ENCODE measurements at regions not wholly inside any gene's neighbourhood (a gene's known extent, or its start where the extent isn't known, plus 50 kb on each side); places are given as distances from the start of the nearest gene placed in this dataset.

- H3K9me3 ChIP-seq, result peaks cover 3% of the 10 kb centered on the region; the same call in 1 of the 2 replicates
- no peak for DNase-seq
- H3K27me3 ChIP-seq (replicated peaks; ENCODE audit: control insufficient read depth, insufficient read depth, low read length), result no peaks in the 10 kb centered on the region
- Mint-ChIP-seq H3K9me3 (ENCODE audit: unreplicated experiment) (no peaks in the 10 kb centered on the region), H3K27me3 (ENCODE audit: insufficient read depth, unreplicated experiment) (peaks cover 7% of the 10 kb centered on the region), H3K4me1 (ENCODE audit: low read depth, unreplicated experiment) (no peaks in the 10 kb centered on the region), H3K4me3 (ENCODE audit: unreplicated experiment) (no peak overlapping the region), H3K27ac (ENCODE audit: unreplicated experiment) (no peak overlapping the region), H3K36me3 (ENCODE audit: insufficient read depth, unreplicated experiment) (no peaks in the 10 kb centered on the region)
- ChIA-PET CTCF (no interaction called here), POLR2A (no interaction called here)
- intact Hi-C loops (cut with micrococcal nuclease; ENCODE audit: unreplicated experiment), result no loop called here
- no peaks in the 10 kb centered on the region for H3K36me3 ChIP-seq (ENCODE audit: control insufficient read depth, insufficient read depth, low read length)
- H3K4me1 ChIP-seq, result no peaks in the 10 kb centered on the region
- no peak for TF ChIP-seq CTCF (IDR thresholded peaks at IDR 0.05; ENCODE audit: insufficient read depth in 1 of 2, low read depth in 1 of 2, low read length in 1 of 2, severe bottlenecking in 1 of 2, unreplicated experiment in 1 of 2)
- H3K4me3 ChIP-seq (ENCODE audit: low read depth, low read length), result no peak overlapping the region
- no TSS peak for BruUV-seq (replicated peaks)
Observed at GRCh38 chr20:55684578-55684977, 320.7 kb downstream of the CBLN4 start.

- Mint-ChIP-seq H3K36me3 (ENCODE audit: insufficient read depth, unreplicated experiment) (no peaks in the 10 kb centered on the region), H3K4me1 (ENCODE audit: low read depth, unreplicated experiment) (peaks cover 19% of the 10 kb centered on the region), H3K4me3 (ENCODE audit: unreplicated experiment) (no peak overlapping the region), H3K9me3 (ENCODE audit: unreplicated experiment) (no peaks in the 10 kb centered on the region), H3K27me3 (ENCODE audit: insufficient read depth, unreplicated experiment) (peaks cover 3% of the 10 kb centered on the region), H3K27ac (ENCODE audit: unreplicated experiment) (no peak overlapping the region)
- intact Hi-C loops (cut with micrococcal nuclease; ENCODE audit: unreplicated experiment), result no loop called here
- POLR2A ChIA-PET, result no interaction called here
- BruUV-seq (replicated peaks), result no TSS peak
- Histone ChIP-seq H3K9me3 (no peaks in the 10 kb centered on the region), H3K4me1 (peaks cover 11% of the 10 kb centered on the region; the same call in 1 of the 2 replicates), H3K4me3 (ENCODE audit: low read depth, low read length) (no peak overlapping the region), H3K36me3 (ENCODE audit: control insufficient read depth, insufficient read depth, low read length) (no peaks in the 10 kb centered on the region), H3K27me3 (replicated peaks; ENCODE audit: control insufficient read depth, insufficient read depth, low read length) (no peaks in the 10 kb centered on the region)
- no peak for DNase-seq
- TF ChIP-seq CTCF (IDR thresholded peaks at IDR 0.05; ENCODE audit: insufficient read depth in 1 of 2, low read depth in 1 of 2, low read length in 1 of 2, severe bottlenecking in 1 of 2, unreplicated experiment in 1 of 2), result no peak
- CTCF ChIA-PET, result no interaction called here
Observed at GRCh38 chr20:55678970-55679667, 326.2 kb downstream of the CBLN4 start.

- peak; percentile 43 to 56 for DNase-seq
- H3K4me3 Mint-ChIP-seq (ENCODE audit: unreplicated experiment), result no peak overlapping the region
- no peaks in the 10 kb centered on the region for H3K27me3 ChIP-seq (replicated peaks; ENCODE audit: control insufficient read depth, insufficient read depth, low read length)
- H3K4me1 ChIP-seq, result peaks cover 11% of the 10 kb centered on the region; the same call in 1 of the 2 replicates
- no peaks in the 10 kb centered on the region for H3K9me3 ChIP-seq
- intact Hi-C loops (cut with micrococcal nuclease; ENCODE audit: unreplicated experiment), result no loop called here
- no TSS peak for BruUV-seq (replicated peaks)
- peaks cover 3% of the 10 kb centered on the region for H3K27me3 Mint-ChIP-seq (ENCODE audit: insufficient read depth, unreplicated experiment)
- H3K9me3 Mint-ChIP-seq (ENCODE audit: unreplicated experiment), result no peaks in the 10 kb centered on the region
- no peak overlapping the region for H3K4me3 ChIP-seq (ENCODE audit: low read depth, low read length)
- TF ChIP-seq CTCF (IDR thresholded peaks at IDR 0.05; ENCODE audit: insufficient read depth in 1 of 2, low read depth in 1 of 2, low read length in 1 of 2, severe bottlenecking in 1 of 2, unreplicated experiment in 1 of 2), result no peak
- ChIA-PET CTCF (no interaction called here), POLR2A (no interaction called here)
- peaks cover 19% of the 10 kb centered on the region for H3K4me1 Mint-ChIP-seq (ENCODE audit: low read depth, unreplicated experiment)
- no peaks in the 10 kb centered on the region for H3K36me3 Mint-ChIP-seq (ENCODE audit: insufficient read depth, unreplicated experiment)
- H3K27ac Mint-ChIP-seq (ENCODE audit: unreplicated experiment), result no peak overlapping the region
- no peaks in the 10 kb centered on the region for H3K36me3 ChIP-seq (ENCODE audit: control insufficient read depth, insufficient read depth, low read length)
Observed at GRCh38 chr20:55678126-55678525, 327.2 kb downstream of the CBLN4 start.

Measured in Caco-2 (cell line).